Ovary (tissue), 7 donors: ENCODE measurements at regions not wholly inside any gene's neighbourhood (a gene's known extent, or its start where the extent isn't known, plus 50 kb on each side); places are given as distances from the start of the nearest gene placed in this dataset.
"Not testable (repeated sequence)": the region's sequence is repeated elsewhere in the genome, so short reads cannot be mapped to it uniquely, and the experiment has no call there.

Source experiments
- DNase-seq, 5 donors: peaks; one replicate each; pipeline ENCODE4 v3.0.0-alpha.2; 2019 to 2020
- H3K27ac ChIP-seq, 2 donors: fragments of 200-600 bp; one replicate each; pipeline versions ENCODE4 v1.5.1 to v1.8.0; 2019 to 2022
- H3K27me3 ChIP-seq: fragments of 200-600 bp; one replicate; pipeline ENCODE4 v1.8.0; 2022
- H3K36me3 ChIP-seq: fragments of 200-600 bp; sonication (generic); one replicate; pipeline ENCODE4 v1.5.1; 2019
- H3K4me1 ChIP-seq: one replicate; pipeline ENCODE4 v1.8.1; 2013; ENCODE audit warnings: mild to moderate bottlenecking, moderate library complexity; ENCODE audit not compliant: insufficient read depth
- H3K4me3 ChIP-seq: fragments of 200-600 bp; sonication (generic); one replicate; pipeline ENCODE4 v1.5.1; 2017
- H3K9me3 ChIP-seq, 2 donors: fragments of 200-600 bp in 1 of 2; sonication (generic) in 1 of 2; one replicate each; pipeline versions ENCODE4 v1.5.1 to v1.8.1; 2013 to 2019; ENCODE audit warnings: mild to moderate bottlenecking in 1 of 2, moderate library complexity in 1 of 2
- CTCF ChIP-seq, 3 donors: fragments of 450-650 bp in 2 of 3; fragments of 200-600 bp in 1 of 3; IDR thresholded peaks; one replicate each; pipeline versions ENCODE4 v1.5.1 to v1.8.0; 2016 to 2022; ENCODE audit warnings: antibody characterized with exemption in 3 of 3, mild to moderate bottlenecking in 1 of 3
- EP300 ChIP-seq: sonication (generic); formaldehyde crosslinking; IDR thresholded peaks from one replicate; pipeline ENCODE4 v1.6.1; 2017; ENCODE audit warnings: antibody characterized with exemption
- POLR2A ChIP-seq: fragments of 450-650 bp; IDR thresholded peaks from one replicate; pipeline ENCODE4 v1.6.1; 2017; ENCODE audit warnings: antibody characterized with exemption, mild to moderate bottlenecking, moderate library complexity
- WGBS, 3 donors: extraction: QIAGEN DNeasy Blood & Tissue Kit in 1 of 3; methylation state at CpG; one replicate each; pipeline versions ENCODE4 v1.1.5 to v1.1.7; 2013 to 2017; 5-methylcytosine and 5-hydroxymethylcytosine counted together
- intact Hi-C, 4 donors: fragments of 100-400 bp; cut with DNase I; formaldehyde crosslinking; loops; one replicate each; pipeline versions ENCODE4 v1.11.0 to v1.15.1; 2022 to 2023
- donor health status: DM: no; HTN: no; CAD: no; lungs with moderate emphysema.
- donor health status: DM: no; HTN: no; CAD: no.
- donor health status: Bipolar disorder and iron deficiency.
- donor health status: DM: no; HTN: no; CAD: no.
- donor health status: DM: yes; HTN: yes; CAD: no.

GRCh38 chr2:131717907-131718306, 190.2 kb downstream of the CCDC74A start:
- H3K27me3 ChIP-seq, H3K4me1 ChIP-seq, H3K36me3 ChIP-seq, H3K4me3 ChIP-seq, intact Hi-C loops, H3K27ac ChIP-seq, DNase-seq, H3K9me3 ChIP-seq: not testable (repeated sequence)

- H3K36me3 ChIP-seq, H3K9me3 ChIP-seq, H3K4me3 ChIP-seq, DNase-seq, H3K27ac ChIP-seq, H3K27me3 ChIP-seq, H3K4me1 ChIP-seq, intact Hi-C loops: not testable (repeated sequence)
- WGBS, 3 donors: 43 to 62% (median 55%) methylated on average over 6 of the region's 6 CpGs
These were observed 193.5 kb downstream of the CCDC74A start for GRCh38 chr2:131721163-131721562.

GRCh38 chr2:131722256-131722655, 194.6 kb downstream of the CCDC74A start:
- H3K27ac ChIP-seq, DNase-seq, H3K36me3 ChIP-seq, H3K9me3 ChIP-seq, H3K4me3 ChIP-seq, H3K27me3 ChIP-seq, H3K4me1 ChIP-seq, intact Hi-C loops: not testable (repeated sequence)
- 48 to 63% (median 59%) methylated on average over 2 of the region's 2 CpGs for WGBS, 3 donors

GRCh38 chr2:131724019-131724418, 196.3 kb downstream of the CCDC74A start:
- no peaks in the 10 kb centered on the region for H3K27me3 ChIP-seq
- TF ChIP-seq CTCF (IDR thresholded peaks at IDR 0.05) (no peak), EP300 (no peak), POLR2A (no peak)
- DNase-seq: no peak
- H3K27ac ChIP-seq: no peak overlapping the region
- H3K36me3 ChIP-seq: no peaks in the 10 kb centered on the region
- H3K4me3 ChIP-seq: no peak overlapping the region
- H3K9me3 ChIP-seq: no peaks in the 10 kb centered on the region
- no peaks in the 10 kb centered on the region for H3K4me1 ChIP-seq
- WGBS, 3 donors: 73 to 85% (median 84%) methylated on average over 46 of the region's 46 CpGs
- intact Hi-C loops: no loop called here

- H3K36me3 ChIP-seq, H3K4me1 ChIP-seq, intact Hi-C loops, DNase-seq, H3K4me3 ChIP-seq, H3K27ac ChIP-seq, H3K9me3 ChIP-seq, H3K27me3 ChIP-seq: not testable (repeated sequence)
These were observed 200.8 kb downstream of the CCDC74A start for GRCh38 chr2:131728451-131728850.

- DNase-seq, H3K36me3 ChIP-seq, H3K4me1 ChIP-seq, intact Hi-C loops, H3K9me3 ChIP-seq, H3K27me3 ChIP-seq, H3K27ac ChIP-seq, H3K4me3 ChIP-seq: not testable (repeated sequence)
- WGBS, 3 donors: 81 to 90% (median 86%) methylated on average over 1 of the region's 1 CpG
These were observed 205.8 kb downstream of the CCDC74A start for GRCh38 chr2:131733530-131733929.

- H3K9me3 ChIP-seq, H3K4me3 ChIP-seq, intact Hi-C loops, H3K27me3 ChIP-seq, H3K27ac ChIP-seq, DNase-seq, H3K4me1 ChIP-seq, H3K36me3 ChIP-seq: not testable (repeated sequence)
- 95 to 98% (median 96%) methylated on average over 1 of the region's 1 CpG for WGBS, 3 donors
These were observed 208.7 kb downstream of the CCDC74A start for GRCh38 chr2:131736406-131736805.

GRCh38 chr2:131738533-131738932, 210.8 kb downstream of the CCDC74A start:
- H3K4me3 ChIP-seq, H3K36me3 ChIP-seq, H3K4me1 ChIP-seq, intact Hi-C loops, H3K27ac ChIP-seq, DNase-seq, H3K27me3 ChIP-seq, H3K9me3 ChIP-seq: not testable (repeated sequence)
- WGBS, 3 donors: 81 to 93% (median 89%) methylated on average over 2 of the region's 2 CpGs

- H3K4me3 ChIP-seq, intact Hi-C loops: not testable (repeated sequence)
- WGBS, 3 donors: 83 to 97% (median 93%) methylated on average over 1 of the region's 1 CpG
These were observed 211.3 kb downstream of the CCDC74A start for GRCh38 chr2:131738996-131739434.

More at GRCh38 chr2:131738996-131739434, 211.3 kb downstream of the CCDC74A start:
- not testable (repeated sequence) for H3K4me1 ChIP-seq, H3K9me3 ChIP-seq, DNase-seq, H3K27me3 ChIP-seq, H3K36me3 ChIP-seq, H3K27ac ChIP-seq
